Stomach (tissue), 4 donors: ENCODE measurements at regions not wholly inside any gene's neighbourhood (a gene's known extent, or its start where the extent isn't known, plus 50 kb on each side); places are given as distances from the start of the nearest gene placed in this dataset.

Experiments used
- CTCF ChIP-seq, 7 experiments: fragments of 450-650 bp in 4 of 7; fragments of 200-600 bp in 3 of 7; sonication (generic) in 3 of 7; IDR thresholded peaks; one replicate each; pipeline ENCODE4 v1.5.1; 2016 to 2019; ENCODE audit warnings: antibody characterized with exemption in 7 of 7, control low read depth in 2 of 7, mild to moderate bottlenecking in 1 of 7
- POLR2A ChIP-seq, 4 donors: fragments of 450-650 bp; IDR thresholded peaks; one replicate each; pipeline ENCODE4 v1.6.1; 2016; ENCODE audit warnings: antibody characterized with exemption in 4 of 4, control low read depth in 2 of 4, mild to moderate bottlenecking in 1 of 4, moderate library complexity in 1 of 4
- POLR2AphosphoS5 ChIP-seq, 3 donors: sonication (generic); formaldehyde crosslinking; IDR thresholded peaks; one replicate each; pipeline ENCODE4 v1.6.1; 2016; ENCODE audit warnings: antibody characterized with exemption in 3 of 3

- TF ChIP-seq POLR2A (IDR thresholded peaks at IDR 0.05) = no peak
- TF ChIP-seq CTCF (IDR thresholded peaks at IDR 0.05) = no peak
- TF ChIP-seq POLR2AphosphoS5 (IDR thresholded peaks at IDR 0.05) = no peak
Observed at GRCh38 chr17:69779378-69780214, 295.4 kb upstream of the KCNJ16 start.
